GM19043 (cell line): ENCODE measurements at regions not wholly inside any gene's neighbourhood (a gene's known extent, or its start where the extent isn't known, plus 50 kb on each side); places are given as distances from the start of the nearest gene placed in this dataset.

Experiments
- ATAC-seq: cut with Tn5 transposase; IDR thresholded peaks from one replicate; pipeline ENCODE4 v1.9.1; 2021; ENCODE audit warnings: low read depth; ENCODE audit not compliant: unreplicated experiment

DNA sequence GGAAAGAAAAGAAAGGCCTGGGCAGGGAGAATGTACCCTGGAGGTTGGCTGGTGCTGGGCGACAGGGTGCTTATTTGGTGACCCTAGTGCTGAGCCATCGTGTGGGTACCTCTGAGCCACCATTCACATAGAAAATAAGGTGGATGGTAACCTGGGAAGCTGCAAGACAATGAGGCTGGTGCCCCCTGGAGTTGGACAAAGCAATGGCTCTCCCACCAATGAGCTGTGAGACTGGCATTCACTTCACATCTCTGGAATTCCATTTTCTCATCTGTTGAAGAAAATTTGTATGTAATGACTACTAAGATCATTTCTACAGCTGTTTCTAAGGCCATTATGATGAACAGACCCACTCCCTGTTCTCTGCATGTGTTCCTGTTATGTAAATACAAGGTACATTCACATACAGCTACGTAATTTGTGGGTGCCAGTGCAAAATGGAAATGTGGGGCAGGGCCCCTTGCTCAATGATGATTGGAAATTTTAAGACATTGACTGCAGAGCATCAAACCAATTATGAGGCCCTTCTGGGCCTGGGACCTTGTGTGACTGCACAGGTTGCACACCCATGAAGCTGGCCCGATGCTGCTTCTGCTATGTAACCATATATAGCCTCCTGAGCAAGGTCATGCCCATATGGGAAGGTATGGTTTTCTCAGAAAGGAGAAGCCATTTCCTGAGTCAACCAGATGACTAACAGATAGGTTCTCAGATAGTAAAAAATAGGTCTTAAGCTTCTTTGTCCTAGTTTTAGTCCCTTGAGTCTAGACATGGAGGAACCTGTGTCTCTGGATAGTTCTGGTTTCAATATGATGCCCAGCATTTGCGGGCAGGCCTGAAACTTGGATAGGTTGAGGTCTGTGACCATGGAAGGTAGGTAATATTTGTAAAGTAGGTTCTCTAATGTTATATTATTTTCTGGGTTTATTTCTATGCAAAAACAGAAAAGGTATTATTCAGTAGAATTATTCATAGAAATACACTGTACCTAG lies 63.4 kb upstream of the IGF1 start:
- ATAC-seq, result no peak

DNA sequence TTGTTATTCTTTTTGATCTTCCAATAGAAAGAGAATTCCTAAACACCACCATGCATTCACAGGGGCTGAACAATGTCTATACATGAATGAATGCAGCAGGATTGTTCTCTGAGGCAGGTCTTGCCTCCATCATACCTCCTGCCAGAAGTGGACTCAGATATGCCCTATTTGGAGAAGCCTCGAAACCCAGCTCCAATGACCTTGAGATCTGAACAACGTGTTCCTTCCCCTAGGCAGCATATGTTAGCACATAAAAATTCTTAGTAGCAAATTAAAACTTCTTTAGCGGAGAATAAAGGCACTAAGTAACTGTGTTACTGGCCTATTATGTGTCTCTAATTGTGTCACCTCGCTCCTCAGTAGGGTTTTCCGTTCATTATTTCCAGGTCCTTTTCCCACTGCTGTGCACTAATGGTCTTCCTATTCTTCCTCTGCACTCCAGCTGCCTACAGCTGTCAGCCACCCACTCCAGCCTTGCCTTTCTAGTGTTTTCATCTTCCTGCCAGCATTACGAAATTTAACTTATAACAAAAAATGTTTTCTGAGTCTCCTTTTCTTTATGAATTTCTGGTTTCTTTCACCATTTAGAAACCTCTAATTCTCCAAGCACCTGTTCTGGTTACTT lies 62.6 kb upstream of the IGF1 start:
- ATAC-seq, result no peak

DNA sequence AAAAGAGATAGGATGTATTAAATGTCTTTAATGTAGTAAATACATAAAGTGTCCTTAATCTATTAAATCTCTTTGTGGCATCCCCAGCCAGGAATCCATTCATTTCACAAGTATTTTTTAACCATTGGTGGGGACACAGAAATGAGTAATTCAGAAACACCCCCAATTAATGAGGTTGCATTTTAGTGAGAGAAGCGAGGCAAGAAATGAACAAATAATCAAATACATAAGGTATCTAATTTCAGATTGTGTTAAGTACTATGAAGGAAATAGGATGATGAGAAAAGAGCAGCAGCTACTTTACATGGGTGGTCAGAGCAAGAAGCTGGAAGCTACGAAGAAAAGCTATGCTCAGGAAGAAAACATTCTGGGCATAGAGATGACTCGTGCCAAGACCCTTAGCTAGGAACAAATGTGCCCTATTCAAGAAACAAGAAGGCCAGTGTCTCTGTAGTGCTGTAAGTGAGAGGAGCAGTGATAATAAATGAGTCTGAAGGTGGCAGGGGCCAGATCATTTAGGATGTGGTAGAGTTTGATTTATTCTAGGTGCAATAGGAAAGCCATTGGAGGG lies 60.5 kb upstream of the IGF1 start:
- ATAC-seq, result no peak

DNA sequence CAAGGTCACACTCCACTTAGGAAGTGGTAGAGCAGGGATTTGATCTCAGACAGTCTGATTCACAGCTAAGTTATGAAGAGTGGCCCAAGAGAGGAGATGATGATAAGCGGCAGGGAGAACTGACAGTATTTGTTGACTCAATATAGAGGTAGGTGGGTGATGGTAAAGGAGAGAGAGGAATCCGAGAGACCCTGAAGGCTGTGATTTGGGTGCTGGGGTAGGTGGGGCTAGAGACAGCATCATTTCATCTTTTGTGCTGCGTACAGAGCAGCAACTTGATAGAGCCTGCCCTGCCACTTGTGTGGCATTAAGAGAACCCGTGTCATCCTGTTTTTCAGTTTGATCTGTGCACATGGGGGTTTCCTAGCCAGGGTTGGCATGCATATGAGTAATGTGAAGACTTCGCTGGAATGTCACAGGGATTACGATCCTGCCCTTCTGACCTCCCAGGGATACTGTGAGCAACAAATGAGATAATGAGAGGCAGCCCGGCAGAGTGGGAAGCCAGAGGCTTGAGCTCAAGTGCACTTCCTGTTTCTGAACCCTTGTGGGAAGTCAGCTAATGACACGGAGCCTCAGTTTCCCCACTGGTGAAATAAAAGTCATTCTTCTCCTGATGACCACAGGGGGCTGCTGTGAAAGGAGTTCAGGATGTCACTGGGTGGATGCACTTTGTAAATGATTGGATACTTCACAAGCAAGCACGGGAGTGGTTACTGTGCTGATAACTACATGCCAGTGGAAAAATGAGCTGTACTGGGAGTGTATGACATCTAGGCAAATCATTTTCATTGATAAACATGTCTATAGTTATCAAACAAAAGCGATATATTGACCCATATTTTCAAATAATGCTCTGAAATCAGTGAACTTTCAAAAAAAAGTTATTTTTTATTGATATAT lies 59.5 kb upstream of the IGF1 start:
- ATAC-seq, result no peak

DNA sequence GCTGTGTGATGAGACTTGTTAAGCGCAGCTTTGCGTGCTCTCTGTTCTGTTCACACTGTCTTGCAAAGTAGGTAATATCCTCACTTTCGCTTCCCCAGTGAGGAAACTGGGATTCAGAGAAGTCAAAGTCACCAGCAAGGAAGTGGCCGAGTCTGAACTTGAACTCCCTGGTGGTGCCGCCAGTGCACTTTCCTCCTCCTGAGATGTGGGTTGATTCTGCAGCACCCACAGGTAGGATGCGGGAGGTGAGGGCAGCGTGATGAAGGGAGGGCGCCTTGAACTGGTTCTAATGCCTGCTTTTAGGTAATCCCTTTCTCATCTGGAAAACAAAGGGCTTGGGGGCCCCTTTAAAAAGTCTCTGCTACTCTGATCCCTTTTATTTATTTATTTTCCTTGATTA lies 54.9 kb upstream of the IGF1 start:
- no peak for ATAC-seq

DNA sequence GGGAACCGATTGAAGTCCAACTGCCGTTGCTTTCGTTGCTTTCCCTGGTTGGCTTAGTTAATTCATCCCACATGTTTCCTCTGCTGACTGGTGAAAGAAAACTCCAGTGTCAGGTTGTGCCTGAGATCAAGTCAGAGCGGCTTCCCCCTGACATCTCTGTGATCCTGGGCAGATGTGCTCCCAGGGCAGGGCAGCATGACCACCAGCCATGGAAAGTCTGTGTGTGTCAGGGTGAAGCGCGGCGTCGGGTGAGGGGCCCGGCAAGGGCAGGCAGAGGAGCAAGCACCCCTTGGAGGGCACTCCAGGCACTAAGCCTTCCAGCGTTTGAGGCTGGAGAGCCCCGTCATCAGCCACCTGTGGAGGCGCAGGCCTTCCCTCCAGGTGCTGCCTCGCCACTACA lies 54.5 kb upstream of the IGF1 start:
- ATAC-seq, result no peak

DNA sequence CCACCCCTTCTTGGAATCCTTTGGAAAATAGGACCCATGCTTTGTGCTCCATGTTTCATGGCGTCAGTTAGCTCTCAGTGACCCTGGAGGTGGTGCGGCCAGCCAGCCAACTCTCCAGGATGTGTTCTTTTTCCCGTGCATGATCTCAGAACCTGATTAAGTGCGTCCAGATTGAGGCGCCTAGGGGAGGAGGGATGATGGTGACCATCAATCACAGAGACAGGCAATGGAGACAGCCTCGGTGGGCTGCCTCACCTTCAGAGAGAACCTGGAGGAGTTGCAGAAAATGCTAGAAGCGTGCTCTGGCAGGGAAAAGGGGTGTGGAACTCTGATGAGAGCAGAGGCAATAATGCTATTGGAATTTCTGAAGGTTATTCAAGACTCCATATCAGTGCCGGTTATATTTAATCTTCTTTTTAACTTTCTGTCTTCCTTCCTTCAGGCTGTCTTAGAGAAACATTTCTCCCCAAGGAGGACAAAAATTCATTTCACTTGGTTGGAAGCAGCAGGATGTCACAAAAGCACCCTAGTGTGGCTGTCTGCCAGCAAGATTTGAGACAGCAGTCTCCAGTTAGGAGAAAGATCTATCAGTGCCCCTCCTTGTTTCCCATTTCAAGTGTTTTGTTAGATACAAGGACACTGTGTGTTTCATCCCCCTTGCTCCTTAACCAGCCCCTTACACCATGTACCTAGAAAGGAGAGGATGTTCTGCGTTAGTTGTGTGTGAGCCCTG lies 53.3 kb upstream of the IGF1 start:
- no peak for ATAC-seq
